HS-27A (cell line): ENCODE measurements at regions not wholly inside any gene's neighbourhood (a gene's known extent, or its start where the extent isn't known, plus 50 kb on each side); places are given as distances from the start of the nearest gene placed in this dataset.
A peak's percentile ranks its signal among the peaks of the same experiment; 100 is the strongest.

Source experiments
- DNase-seq: peaks from one replicate; pipeline ENCODE4 v3.0.0-alpha.2; 2012; ENCODE audit warnings: low read depth, missing footprints

DNA sequence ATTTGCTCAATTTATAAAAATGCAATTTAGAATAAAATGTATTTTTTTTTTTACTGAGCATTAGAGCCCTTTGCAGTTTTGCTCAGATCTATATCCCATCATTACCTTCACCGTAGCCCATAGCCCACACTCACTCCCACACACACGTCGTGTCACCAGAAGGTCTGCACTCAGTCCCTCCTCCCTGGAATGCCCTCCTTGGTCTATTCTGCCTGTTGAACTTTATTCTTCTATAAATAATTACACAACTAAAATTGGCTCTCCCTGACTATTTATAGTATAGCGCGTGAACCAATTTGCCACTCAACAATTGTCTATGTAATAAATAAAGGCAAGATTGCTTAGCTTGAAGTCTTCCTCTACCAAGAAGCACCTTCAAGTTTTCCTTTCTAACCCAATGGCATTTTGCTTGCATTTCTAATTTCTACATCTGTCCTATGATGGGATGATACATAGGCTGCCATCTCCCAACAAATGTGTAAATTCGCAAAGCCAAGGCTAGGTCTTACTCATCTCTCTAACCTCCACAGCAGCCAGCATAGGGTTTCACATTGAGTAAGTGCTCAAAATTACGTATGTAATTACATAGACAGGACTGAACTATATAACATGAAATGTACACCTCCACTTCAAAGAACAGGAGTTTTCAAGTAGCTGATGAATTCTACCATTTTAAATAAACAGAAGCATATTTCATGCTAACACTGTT, 172.0 kb upstream of the HES1 start:
- no peak for DNase-seq

DNA sequence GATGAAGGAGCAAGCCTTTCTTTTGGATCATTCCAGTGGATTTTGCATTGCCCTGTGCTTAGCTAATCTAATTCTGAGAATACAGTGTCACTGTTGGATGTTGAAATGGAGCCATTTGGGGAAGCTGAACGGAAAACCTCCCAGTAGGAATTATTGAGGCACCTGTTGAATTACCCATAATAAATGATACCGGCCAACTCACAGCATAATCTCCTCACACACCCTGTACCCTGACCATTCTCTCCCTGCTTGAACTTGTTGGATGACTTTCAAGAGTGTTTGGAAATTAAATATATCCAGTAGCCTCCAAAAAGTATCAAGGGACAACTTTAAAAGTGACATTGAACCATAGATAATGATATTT, 171.4 kb upstream of the HES1 start:
- DNase-seq = no peak

DNA sequence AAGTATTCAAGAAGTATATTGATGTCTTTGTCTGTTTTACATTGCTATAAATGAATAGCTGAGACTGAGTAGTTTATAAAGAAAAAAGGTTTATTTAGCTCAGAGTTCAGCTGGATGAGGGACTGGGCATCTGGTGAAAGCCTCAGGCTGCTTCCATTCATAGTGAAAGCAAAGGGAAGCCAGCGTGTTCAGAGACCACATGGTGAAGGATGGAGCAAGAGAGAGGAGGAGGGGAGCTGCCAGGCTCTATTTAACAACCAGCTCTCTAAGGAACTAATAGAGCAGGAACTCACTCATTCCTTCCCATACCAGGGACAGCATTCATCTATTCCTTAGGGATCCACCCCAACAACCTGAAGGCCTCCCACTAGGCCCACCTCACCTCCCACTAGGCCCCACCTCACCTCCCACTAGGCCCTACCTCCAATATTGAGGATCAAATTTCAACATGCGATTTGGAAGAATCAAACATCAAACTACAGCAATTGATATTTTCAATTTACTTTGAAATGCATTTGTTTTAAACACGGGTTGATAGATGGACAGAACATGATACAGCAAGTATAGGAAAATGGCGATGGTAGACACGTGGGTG, 167.5 kb upstream of the HES1 start:
- no peak for DNase-seq

DNA sequence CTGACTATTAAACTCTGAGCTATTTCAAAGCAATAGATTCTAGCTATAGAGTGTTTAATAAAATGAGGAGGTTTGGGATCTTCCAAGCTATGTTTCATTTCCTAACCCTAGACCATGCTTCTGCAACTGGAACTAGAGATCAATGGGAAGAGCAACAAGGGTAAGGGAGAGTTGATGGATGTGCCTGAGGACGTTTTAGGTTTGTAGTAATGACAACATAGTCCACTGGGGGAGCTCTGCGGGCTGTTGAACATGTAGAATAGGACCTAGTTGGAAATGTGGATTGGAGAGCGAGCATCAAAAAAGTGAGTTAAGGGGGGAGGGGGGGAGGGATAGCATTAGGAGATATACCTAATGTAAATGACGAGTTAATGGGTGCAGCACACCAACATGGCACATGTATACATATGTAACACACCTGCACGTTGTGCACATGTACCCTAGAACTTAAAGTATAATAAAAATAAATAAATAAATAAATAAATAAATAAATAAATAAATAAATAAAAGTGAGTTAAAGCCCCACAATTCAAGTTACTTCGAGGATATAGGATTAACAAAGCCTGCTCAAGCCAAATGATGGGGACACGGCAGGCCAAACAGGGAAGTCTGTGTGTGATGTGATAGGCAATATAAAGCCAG, 165.7 kb upstream of the HES1 start:
- DNase-seq = peak; percentile 5

DNA sequence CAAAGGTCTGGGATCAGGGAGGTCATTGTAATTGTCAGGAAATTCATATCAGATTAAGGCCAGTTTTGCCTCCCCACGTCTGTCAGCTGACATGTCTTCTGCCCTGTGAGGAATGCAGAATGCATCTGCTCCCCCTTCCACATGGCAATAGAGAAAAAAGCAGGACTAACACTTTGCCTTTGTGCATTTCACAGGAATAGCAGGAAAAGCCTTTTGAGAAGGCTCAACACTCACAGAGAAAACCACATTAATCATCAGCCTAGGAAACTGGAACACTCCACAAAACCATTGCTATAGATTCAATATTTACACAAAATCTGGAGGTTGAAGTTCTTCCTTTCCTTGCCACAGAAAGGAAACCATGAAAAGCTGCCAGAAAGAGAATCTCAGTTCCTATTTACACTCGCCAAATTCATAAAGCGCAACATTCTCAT, 165.2 kb upstream of the HES1 start:
- DNase-seq = no peak

DNA sequence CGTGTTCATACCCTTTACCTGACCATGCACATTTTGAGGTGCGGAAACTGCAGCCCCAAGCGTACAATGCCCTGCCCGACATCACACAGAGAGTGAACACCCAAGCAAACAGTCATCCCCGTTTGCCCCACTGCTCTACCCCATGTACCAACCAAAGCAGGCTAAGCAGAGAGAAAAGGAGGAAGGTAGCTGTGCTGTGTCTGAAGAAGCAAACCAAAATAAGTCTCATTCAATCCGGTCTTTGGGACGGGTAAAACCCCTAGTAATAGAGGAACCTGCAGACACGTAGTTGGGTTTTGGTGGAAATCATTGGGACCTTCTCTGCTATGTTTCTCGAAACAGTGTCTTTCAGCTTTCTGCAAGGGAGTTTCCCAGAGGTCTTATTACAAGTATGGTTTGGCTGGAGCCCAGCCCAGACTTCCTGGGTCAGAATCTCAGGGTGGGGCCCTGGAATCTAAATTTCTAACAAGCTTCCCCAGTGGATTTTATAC, 164.6 kb upstream of the HES1 start:
- no peak for DNase-seq

DNA sequence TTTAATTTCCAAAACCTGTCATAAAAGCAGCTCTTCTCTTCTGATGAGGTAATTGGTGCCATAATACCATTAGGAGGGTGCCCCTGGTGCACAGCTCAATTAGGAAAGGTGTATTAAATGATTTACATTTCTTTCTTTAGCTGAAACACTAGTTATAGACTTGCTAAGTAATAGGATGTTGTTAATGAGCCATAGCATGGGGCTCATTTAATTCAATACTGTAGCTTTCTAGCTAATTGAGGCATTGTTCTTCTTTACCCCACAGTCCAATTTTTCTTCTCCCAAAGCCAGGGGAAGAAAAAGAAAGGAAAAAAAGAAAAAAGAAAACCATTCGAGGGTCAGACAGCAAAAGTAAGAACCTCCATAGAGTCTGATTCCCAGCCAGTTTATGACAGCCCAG, 164.0 kb upstream of the HES1 start:
- DNase-seq = no peak

DNA sequence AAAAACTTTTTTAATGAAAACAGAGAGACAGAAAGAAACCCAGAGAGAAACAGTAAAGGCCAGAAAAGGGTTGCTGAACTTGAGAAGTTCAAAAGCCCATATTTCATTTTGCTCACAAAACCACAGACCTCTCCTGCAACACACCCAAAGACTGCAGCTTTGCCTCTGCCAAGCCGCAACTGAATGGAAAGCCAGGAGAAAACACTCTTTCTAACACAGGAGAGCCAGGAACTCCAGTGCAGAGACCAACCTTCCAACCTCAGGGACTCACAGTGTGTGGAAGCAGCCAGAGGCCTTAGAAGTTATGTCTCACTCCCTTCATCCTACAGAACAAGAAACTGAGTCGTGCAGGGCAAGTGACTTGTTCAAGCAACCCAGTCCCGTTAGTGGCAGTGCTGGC, 163.1 kb upstream of the HES1 start:
- no peak for DNase-seq

DNA sequence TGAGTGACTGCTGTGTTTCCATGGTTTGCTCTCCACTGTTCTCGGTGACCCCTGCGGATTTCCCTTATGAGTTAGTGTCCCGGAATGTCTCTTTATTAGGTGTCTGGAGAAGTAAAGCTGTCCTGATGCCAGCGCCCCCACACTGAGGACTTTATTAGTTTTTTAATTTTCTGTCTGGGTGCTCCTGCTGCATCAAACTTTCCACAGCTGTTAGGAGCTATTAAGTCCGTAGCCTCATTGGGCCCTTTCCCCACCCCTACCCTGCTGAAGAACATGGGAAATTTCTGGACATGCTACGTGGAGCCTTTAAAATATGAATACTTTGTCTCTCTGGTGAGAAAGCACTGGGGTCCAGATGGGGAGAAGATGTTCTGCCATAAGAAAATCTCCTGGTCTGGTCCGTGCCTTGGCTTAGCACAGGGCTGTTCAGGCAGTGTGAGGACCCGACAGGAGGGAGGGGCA, 161.7 kb upstream of the HES1 start:
- DNase-seq = no peak

DNA sequence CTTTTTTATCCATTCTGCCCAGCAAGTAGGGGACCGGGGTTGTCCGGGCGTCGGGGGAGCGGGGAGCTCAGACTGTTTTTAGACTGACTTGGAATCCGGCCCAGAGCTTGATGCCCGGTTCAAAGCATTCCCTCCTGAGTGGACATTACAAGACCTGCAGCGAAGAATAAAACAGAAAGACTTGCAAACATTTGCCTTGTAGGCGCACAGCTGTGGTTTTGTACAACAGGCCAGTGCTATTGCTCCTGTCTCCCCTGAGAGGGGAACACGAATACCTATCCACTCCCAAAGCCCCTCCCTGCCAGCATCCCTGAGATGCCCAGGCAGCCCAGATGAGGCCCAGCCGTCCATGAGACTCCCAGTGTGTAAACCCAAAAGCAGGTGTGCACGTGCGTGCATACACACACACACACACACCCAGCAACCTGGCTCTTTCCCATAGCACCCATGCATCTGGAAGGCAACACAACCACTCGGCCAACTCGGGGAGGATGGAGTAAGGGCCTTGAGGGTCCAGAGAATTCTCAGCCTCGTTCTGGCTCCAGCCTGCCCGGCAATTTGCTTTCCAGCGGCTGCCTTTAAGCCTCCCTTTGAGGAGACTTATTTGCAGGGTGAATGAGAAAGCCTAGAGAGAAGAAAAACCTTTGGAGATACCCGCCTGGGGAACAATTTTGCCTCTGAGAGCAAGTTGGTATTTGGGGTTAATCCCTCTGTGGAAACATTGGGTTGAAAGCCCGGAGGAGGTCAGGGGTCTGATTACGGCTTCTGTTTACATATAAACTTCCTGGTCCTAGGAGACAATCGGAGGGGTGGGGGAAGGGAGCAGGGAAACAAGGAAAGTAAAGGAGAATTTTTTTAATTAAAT, 161.0 kb upstream of the HES1 start:
- no peak for DNase-seq

DNA sequence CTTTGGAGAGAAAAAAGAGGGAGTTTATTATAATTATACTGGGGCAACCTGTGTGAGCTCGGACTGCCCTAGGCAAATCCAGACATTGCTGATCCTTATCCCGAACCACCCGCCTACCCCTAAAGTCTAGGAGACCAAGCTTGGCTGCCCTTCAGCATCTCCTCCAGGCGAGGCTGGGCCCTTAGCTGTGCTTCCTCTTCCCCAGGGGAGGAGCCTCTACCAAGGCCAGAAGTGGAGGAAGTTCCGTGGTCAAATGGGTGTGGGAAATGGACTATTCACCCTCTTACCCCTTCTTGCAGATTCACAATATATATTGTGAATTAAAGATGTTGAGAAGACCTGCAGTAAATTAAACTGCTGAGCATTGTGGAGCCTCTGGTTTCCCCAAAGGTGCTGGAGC, 158.3 kb upstream of the HES1 start:
- no peak for DNase-seq

DNA sequence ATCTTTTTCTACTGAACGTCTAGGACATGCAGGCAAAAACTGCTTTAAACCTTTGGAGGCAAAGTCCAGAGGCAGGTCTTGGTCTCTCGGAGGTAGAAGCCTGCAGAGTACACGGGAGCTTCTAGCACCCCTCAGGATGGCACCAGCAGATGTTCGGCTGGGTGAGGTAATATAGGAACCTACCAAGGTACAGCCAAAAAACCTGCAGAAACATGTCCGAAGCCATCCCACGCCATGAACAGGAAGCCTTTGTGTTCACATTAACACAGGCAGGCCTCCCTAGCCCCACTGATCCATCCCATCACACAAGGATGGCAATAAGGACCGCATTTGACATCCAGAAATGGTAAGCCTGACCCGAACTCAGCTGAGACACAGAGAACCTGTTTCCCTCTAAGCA, 157.9 kb upstream of the HES1 start:
- no peak for DNase-seq

DNA sequence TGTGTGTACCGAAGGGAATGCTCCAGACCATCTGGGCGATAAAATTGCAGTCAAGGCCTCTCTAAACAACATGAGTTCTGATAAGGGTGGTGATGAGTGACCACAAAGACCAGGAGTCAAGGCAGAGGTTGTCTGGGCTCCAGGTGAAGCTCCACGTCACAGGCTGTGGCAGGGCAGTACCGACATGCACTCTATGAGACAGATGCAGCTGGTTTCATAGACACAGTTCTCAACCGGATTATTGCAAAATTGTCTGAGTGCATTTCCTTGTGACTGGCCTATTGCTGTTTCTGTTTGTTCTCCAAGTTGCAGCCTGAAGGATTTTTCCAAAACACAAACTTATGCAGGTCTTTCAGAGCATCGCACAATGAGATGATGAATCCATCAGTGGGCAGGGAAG, 157.5 kb upstream of the HES1 start:
- no peak for DNase-seq

DNA sequence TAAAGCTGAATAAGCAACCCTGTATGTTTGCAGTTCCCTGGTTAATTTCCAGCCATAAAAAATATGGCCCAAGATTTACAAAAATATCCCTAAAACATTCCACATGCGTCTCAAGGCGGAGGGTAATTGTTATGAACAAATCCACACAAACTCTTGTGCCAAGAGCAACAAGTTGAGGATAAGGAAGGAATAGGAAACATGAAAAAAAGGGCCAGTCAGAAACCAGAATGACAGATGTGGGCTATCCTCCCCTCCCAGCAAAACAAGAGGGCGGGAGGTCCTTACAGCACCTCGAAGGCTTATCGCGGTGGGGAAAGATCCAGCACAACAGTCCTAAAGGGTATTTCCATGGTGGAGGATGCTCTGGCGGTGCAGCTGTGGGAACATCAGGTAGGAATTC, 155.6 kb upstream of the HES1 start:
- DNase-seq = no peak

DNA sequence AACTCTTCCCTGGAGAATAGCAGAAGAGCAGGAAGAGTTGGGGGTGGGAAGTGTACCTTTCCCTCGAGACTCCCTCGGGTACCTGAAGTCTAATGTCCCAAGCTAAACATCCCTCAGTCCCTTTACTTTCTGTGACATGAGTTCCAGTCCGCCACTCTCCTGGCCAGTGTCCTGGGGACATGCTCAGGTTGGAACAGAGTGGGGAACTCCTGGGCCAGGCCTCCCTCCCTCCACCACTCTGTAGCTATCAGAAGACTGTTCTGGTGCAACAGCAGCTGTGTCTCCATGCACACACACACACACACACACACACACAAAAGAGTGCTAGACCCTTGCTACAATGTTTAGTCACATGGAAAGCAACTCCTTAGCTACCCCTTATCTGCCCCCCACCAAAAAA, 155.0 kb upstream of the HES1 start:
- DNase-seq = no peak

DNA sequence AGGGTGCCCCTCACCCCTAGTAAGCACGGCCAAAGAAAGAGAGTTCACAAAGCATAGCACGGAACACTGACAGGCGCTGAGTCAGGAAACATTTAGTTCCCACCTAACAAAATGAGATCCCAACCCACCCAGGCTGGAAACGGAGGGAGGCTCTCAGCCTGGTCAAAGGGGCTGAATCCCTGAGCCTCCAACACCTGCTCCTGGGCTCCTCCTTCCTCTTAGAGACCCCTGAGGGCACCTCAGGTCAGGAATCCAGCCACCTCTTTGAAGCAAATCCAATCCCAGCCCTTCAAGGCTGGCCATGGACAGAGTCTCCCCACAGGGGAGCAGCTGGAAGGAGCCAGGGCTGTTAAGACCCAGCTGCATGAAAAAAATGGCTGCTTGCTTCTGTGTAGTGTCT, 154.4 kb upstream of the HES1 start:
- DNase-seq = no peak

DNA sequence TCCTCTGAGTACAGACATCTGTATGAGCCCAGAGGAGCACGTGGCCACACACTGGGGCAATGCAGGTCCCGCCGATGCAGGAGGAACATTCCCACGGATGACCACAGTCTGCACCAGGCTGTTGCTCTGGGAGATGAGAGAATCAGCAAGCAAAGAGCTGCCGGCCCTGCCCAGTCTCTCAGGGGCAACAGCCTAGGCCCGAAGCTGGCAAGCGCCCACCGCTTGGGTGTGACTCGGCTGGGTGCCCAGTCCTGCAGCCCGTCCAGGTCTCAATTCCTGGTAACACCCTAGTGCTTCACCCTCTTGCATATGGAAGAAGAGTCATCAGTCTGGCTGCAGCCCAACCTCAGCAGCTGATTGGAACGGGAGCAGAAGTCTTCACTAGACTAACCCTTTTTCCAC, 153.7 kb upstream of the HES1 start:
- DNase-seq = no peak

DNA sequence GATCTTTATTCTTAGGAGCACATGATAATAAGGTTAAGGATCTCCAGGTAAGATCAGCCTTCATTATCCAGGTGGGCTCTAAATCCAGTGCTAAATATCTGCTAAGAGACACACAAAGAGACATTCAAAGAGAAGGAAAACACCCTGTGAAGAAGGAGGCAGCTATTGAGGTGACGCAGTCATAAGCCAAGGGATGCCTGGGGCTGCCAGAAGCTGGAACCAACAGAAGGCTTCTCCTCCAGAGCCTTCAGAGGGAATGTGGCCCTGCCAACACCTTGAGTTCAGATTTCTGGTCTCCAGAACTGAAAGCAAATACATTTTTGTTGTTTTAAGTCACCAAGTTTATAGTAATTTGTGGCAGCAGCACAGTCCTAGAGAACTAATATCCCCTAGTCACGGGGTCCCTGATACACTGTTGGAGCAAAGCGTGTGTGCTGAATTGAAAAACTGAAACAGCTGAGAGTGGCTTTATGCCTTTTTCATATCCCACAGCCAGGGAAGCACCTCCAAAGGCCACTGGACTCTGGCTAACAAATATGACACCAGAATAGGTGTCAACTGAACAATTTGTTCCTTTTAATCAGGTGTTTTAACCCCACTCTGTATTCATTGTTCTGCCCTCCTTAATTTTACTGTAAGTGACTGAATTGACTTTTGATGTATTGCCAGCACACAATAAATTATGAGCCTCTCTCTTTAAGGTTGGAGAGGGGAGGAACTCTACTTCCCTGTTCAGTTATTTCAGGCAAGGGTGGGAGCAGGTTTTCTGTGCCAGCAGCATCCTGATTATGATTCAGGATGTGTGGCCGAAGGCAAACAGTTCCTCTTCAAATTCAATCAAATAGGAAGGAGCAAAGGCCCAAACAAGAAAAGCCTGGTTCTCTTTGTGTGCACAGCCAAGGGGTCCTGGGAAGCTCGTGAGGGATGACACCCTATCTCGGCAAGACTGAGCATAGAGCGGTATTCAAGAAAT, 151.8 kb upstream of the HES1 start:
- DNase-seq = no peak

DNA sequence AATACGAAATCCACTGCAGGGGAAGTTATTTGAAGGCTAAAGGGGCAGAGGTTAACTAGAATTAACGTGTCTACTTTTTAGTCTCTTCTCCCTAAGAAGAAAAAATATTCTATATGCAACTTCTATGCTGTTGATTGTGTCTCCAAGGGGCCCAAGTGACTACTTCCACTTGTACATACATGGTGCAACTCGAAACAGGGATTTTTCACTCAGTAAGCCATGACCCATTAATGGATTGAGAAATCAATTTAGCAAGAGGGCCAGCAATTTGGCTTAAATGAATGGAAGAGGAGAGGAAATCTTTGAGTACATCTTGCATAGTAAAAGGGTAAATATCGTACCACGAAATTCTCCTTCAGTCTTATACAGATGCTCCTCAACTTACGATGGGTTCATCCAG, 151.1 kb upstream of the HES1 start:
- no peak for DNase-seq

DNA sequence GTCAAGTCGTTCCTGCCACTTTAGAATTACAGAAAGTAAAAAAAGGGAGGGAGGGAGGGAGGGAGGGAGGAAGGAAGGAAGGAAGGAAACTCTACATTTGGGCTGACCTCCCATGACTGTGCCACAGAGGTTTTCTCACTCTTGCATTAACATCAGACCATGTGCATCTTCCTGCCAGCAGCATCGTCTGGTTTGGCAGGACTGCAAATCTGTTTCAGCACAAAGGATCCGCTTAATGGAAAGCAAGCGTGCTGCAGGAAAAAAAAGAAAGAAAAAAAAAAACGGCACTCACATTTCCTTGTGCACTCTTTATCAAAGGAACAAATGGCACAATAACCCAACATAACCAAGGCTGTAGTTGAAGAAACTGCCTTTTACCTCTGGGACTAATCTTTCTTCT, 148.8 kb upstream of the HES1 start:
- no peak for DNase-seq

DNA sequence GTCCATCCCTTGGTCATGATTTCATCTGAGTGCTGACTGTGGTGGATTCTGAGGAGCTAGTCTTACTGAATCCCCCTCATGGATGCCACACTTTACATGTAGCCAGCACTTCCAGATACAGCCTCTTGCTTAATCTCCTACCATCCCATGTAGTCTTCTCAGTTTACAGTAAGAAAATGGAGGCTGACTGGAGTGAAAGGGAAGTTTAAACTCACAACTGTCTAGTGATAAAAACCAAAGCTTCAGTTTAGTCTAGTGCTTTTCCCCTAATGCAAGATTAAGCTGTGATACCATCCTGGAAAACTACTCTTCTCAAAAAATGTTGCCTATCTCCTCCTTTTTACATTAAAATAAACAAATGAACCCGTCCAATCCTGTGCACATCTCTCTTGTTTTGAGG, 146.8 kb upstream of the HES1 start:
- DNase-seq = no peak
